ENCODE measurements at regions not wholly inside any gene's neighbourhood (a gene's known extent, or its start where the extent isn't known, plus 50 kb on each side); places are given as distances from the start of the nearest gene placed in this dataset.

GRCh38 chr18:50494569-50494968, 65.3 kb upstream of the MAPK4 start:
- no peak overlapping the region for H3K4me3 ChIP-seq (ENCODE audit: low read depth, poor library complexity, severe bottlenecking)
- intact Hi-C loops (cut with DNase I; ENCODE audit: low total_unique reads) = no loop called here
- 80 to 83% methylated on average over 3 of the region's 3 CpGs for WGBS, 2 donors
- no peak for TF ChIP-seq POLR2A (IDR thresholded peaks at IDR 0.05)
- no peak for TF ChIP-seq CTCF (IDR thresholded peaks at IDR 0.05)
- DNase-seq (ENCODE audit: low spot score in 2 of 2) = no peak

GRCh38 chr18:50506362-50506761, 53.5 kb upstream of the MAPK4 start:
- intact Hi-C loops (cut with DNase I; ENCODE audit: low total_unique reads) = no loop called here
- 73 to 74% methylated on average over 2 of the region's 2 CpGs for WGBS, 2 donors
- no peak for DNase-seq (ENCODE audit: low spot score in 2 of 2)

GRCh38 chr18:50507120-50507590, 52.7 kb upstream of the MAPK4 start:
- intact Hi-C loops (cut with DNase I; ENCODE audit: low total_unique reads) = no loop called here
- H3K4me3 ChIP-seq (ENCODE audit: low read depth, poor library complexity, severe bottlenecking) = no peak overlapping the region
- 47 to 59% methylated on average over 4 of the region's 4 CpGs for WGBS, 2 donors
- TF ChIP-seq CTCF (IDR thresholded peaks at IDR 0.05) = no peak
- TF ChIP-seq POLR2A (IDR thresholded peaks at IDR 0.05) = no peak
- no peak for DNase-seq (ENCODE audit: low spot score in 2 of 2)

More at GRCh38 chr18:50506362-50506761, 53.5 kb upstream of the MAPK4 start:
- no peak for TF ChIP-seq CTCF (IDR thresholded peaks at IDR 0.05)
- TF ChIP-seq POLR2A (IDR thresholded peaks at IDR 0.05) = no peak
- no peak overlapping the region for H3K4me3 ChIP-seq (ENCODE audit: low read depth, poor library complexity, severe bottlenecking)

GRCh38 chr18:50508228-50508627, 51.7 kb upstream of the MAPK4 start:
- H3K4me3 ChIP-seq (ENCODE audit: low read depth, poor library complexity, severe bottlenecking) = no peak overlapping the region
- 88 to 89% methylated on average over 1 of the region's 1 CpG for WGBS, 2 donors
- no peak for TF ChIP-seq POLR2A (IDR thresholded peaks at IDR 0.05)
- TF ChIP-seq CTCF (IDR thresholded peaks at IDR 0.05) = no peak
- DNase-seq (ENCODE audit: low spot score in 2 of 2) = no peak
- intact Hi-C loops (cut with DNase I; ENCODE audit: low total_unique reads) = no loop called here

- no peak for DNase-seq (ENCODE audit: low spot score in 2 of 2)
- intact Hi-C loops (cut with DNase I; ENCODE audit: low total_unique reads) = no loop called here
- no peak overlapping the region for H3K4me3 ChIP-seq (ENCODE audit: low read depth, poor library complexity, severe bottlenecking)
- TF ChIP-seq POLR2A (IDR thresholded peaks at IDR 0.05) = no peak
- TF ChIP-seq CTCF (IDR thresholded peaks at IDR 0.05) = no peak
- 69 to 73% methylated on average over 4 of the region's 4 CpGs for WGBS, 2 donors
These were observed 50.9 kb upstream of the MAPK4 start for GRCh38 chr18:50509012-50509411.

Measured in lower leg skin (tissue), 4 donors.